SH-SY5Y (cell line): ENCODE measurements at regions not wholly inside any gene's neighbourhood (a gene's known extent, or its start where the extent isn't known, plus 50 kb on each side); places are given as distances from the start of the nearest gene placed in this dataset.

ENCODE experiments used
- GATA2 ChIP-seq: IDR thresholded peaks from 2 replicates; pipeline ENCODE4 v1.6.1; 2011; ENCODE audit warnings: mild to moderate bottlenecking, low read depth, low read length
- GATA3 ChIP-seq: IDR thresholded peaks from 2 replicates; pipeline ENCODE4 v1.6.1; 2011; ENCODE audit warnings: low read depth, mild to moderate bottlenecking, low read length, moderate library complexity

GRCh38 chr1:88117597-88117996, 566.5 kb upstream of the PKN2 start:
- TF ChIP-seq GATA2 (no peak), GATA3 (no peak)
